ENCODE measurements at regions not wholly inside any gene's neighbourhood (a gene's known extent, or its start where the extent isn't known, plus 50 kb on each side); places are given as distances from the start of the nearest gene placed in this dataset.

DNA sequence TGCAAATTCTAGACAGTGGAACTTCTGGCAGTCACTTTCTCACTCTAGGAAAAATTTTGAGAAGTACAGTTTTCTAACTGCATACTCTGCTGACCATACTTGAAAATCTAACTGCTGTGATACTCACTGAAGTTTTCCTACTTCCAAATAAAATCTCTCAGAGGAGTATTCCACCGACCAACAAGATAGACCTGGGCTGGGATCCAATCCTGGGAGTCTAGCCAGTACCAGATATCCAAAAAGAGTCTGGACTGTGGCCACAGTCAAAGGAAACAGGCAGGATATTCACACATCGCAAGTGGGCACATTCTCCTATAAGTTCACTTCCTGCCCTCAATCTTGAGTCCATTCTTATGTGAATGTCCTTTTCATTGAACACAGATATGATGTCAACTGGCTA is 1138.7 kb upstream of the PCDH7 start:
- no peaks in the 10 kb centered on the region for H3K36me3 ChIP-seq (ENCODE audit: insufficient read depth, low read length)
- POLR2A ChIA-PET = no interaction called here
- H3K79me2 ChIP-seq (ENCODE audit: insufficient read depth, low read depth, low read length) = no peaks in the 10 kb centered on the region
- H2AFZ ChIP-seq (ENCODE audit: low read length) = no peak overlapping the region
- no peak for DNase-seq (ENCODE audit: low spot score)
- H3K9me3 ChIP-seq (ENCODE audit: low read length) = peaks cover 5% of the 10 kb centered on the region; the same call in 1 of the 2 replicates
- TF ChIP-seq, protein P1, sequence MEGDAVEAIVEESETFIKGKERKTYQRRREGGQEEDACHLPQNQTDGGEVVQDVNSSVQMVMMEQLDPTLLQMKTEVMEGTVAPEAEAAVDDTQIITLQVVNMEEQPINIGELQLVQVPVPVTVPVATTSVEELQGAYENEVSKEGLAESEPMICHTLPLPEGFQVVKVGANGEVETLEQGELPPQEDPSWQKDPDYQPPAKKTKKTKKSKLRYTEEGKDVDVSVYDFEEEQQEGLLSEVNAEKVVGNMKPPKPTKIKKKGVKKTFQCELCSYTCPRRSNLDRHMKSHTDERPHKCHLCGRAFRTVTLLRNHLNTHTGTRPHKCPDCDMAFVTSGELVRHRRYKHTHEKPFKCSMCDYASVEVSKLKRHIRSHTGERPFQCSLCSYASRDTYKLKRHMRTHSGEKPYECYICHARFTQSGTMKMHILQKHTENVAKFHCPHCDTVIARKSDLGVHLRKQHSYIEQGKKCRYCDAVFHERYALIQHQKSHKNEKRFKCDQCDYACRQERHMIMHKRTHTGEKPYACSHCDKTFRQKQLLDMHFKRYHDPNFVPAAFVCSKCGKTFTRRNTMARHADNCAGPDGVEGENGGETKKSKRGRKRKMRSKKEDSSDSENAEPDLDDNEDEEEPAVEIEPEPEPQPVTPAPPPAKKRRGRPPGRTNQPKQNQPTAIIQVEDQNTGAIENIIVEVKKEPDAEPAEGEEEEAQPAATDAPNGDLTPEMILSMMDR (conservative IDR thresholded peaks at IDR 0.05; ENCODE audit: low read length) = no peak
- no peak for TF ChIP-seq EZH2phosphoT487 (IDR thresholded peaks at IDR 0.05; ENCODE audit: borderline replicate concordance, low read depth, low read length)
- CTCF ChIA-PET (ENCODE audit: unreplicated experiment) = no interaction called here
- H4K20me1 ChIP-seq (ENCODE audit: insufficient read depth, low read length) = no peaks in the 10 kb centered on the region
- H3K9me2 ChIP-seq (ENCODE audit: insufficient read depth, low read length) = no peaks in the 10 kb centered on the region
- intact Hi-C loops (cut with micrococcal nuclease; ENCODE audit: unreplicated experiment) = no loop called here
- H3K27ac ChIP-seq (ENCODE audit: low read depth, low read length, poor library complexity, severe bottlenecking) = no peak overlapping the region
- no peak overlapping the region for H3K4me3 ChIP-seq (ENCODE audit: low read depth, low read length, poor library complexity, severe bottlenecking)
- BruUV-seq (replicated peaks) = no TSS peak
- no peaks in the 10 kb centered on the region for H3K4me1 ChIP-seq (ENCODE audit: insufficient read depth, low read length, poor library complexity, severe bottlenecking)
- H3K4me2 ChIP-seq (ENCODE audit: low read length) = no peak overlapping the region

DNA sequence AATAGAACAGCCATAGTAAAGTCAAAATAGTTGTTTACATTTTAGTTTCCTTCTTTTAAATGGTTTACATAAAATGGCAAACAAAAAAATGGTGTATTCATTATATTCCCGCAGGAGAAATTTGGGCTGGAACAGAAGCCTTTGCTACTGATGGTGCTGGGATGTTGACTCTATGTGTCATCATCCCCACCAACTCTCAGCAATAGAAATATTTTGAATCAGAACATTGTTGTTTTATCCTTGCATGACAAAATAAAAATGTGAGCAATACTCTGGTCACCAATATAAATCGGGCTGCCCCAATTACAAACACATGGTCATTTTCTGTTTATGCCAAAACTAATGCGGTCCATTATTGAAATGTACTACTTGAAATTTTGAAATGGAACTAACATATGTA is 1131.6 kb upstream of the PCDH7 start:
- TF ChIP-seq, protein P1 (conservative IDR thresholded peaks at IDR 0.05; ENCODE audit: low read length) = no peak
- TF ChIP-seq EZH2phosphoT487 (IDR thresholded peaks at IDR 0.05; ENCODE audit: borderline replicate concordance, low read depth, low read length) = no peak
- H3K4me3 ChIP-seq (ENCODE audit: low read depth, low read length, poor library complexity, severe bottlenecking) = no peak overlapping the region
- H3K27ac ChIP-seq (ENCODE audit: low read depth, low read length, poor library complexity, severe bottlenecking) = no peak overlapping the region
- no peaks in the 10 kb centered on the region for H3K79me2 ChIP-seq (ENCODE audit: insufficient read depth, low read depth, low read length)
- H3K36me3 ChIP-seq (ENCODE audit: insufficient read depth, low read length) = no peaks in the 10 kb centered on the region
- H3K4me1 ChIP-seq (ENCODE audit: insufficient read depth, low read length, poor library complexity, severe bottlenecking) = no peaks in the 10 kb centered on the region
- no peak overlapping the region for H3K4me2 ChIP-seq (ENCODE audit: low read length)
- H3K9me3 ChIP-seq (ENCODE audit: low read length) = peaks cover 5% of the 10 kb centered on the region; the same call in 1 of the 2 replicates
- H2AFZ ChIP-seq (ENCODE audit: low read length) = no peak overlapping the region
- BruUV-seq (replicated peaks) = no TSS peak
- POLR2A ChIA-PET = no interaction called here
- CTCF ChIA-PET (ENCODE audit: unreplicated experiment) = no interaction called here
- DNase-seq (ENCODE audit: low spot score) = no peak
- no peaks in the 10 kb centered on the region for H4K20me1 ChIP-seq (ENCODE audit: insufficient read depth, low read length)
- H3K9me2 ChIP-seq (ENCODE audit: insufficient read depth, low read length) = no peaks in the 10 kb centered on the region
- intact Hi-C loops (cut with micrococcal nuclease; ENCODE audit: unreplicated experiment) = no loop called here

DNA sequence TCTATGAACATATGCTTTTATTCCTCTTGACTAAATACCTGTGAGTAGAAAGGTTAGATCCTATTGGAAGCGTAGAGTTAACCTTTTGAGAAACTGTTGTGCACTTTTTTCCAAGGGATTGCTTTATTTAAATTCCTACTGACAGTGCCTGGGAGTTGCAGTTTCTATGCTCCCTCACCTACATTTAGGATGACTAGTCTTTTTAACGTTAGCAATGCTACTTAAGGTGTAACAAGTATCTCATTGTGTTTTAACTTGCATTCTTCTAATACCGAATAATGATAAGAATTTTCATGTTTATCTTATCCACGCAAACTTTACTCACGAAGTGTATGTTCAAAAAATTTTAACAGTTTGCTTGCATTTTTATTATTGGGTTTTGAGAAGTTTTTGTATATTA is 1123.9 kb upstream of the PCDH7 start:
- Histone ChIP-seq H3K27ac (ENCODE audit: low read depth, low read length, poor library complexity, severe bottlenecking) (no peak overlapping the region), H3K36me3 (ENCODE audit: insufficient read depth, low read length) (no peaks in the 10 kb centered on the region), H2AFZ (ENCODE audit: low read length) (no peak overlapping the region), H4K20me1 (ENCODE audit: insufficient read depth, low read length) (no peaks in the 10 kb centered on the region), H3K9me3 (ENCODE audit: low read length) (no peaks in the 10 kb centered on the region), H3K4me3 (ENCODE audit: low read depth, low read length, poor library complexity, severe bottlenecking) (no peak overlapping the region), H3K9me2 (ENCODE audit: insufficient read depth, low read length) (no peaks in the 10 kb centered on the region), H3K4me2 (ENCODE audit: low read length) (no peak overlapping the region), H3K79me2 (ENCODE audit: insufficient read depth, low read depth, low read length) (no peaks in the 10 kb centered on the region), H3K4me1 (ENCODE audit: insufficient read depth, low read length, poor library complexity, severe bottlenecking) (no peaks in the 10 kb centered on the region)
- TF ChIP-seq, protein P1 (conservative IDR thresholded peaks at IDR 0.05; ENCODE audit: low read length) = no peak
- no peak for TF ChIP-seq EZH2phosphoT487 (IDR thresholded peaks at IDR 0.05; ENCODE audit: borderline replicate concordance, low read depth, low read length)
- no TSS peak for BruUV-seq (replicated peaks)
- intact Hi-C loops (cut with micrococcal nuclease; ENCODE audit: unreplicated experiment) = no loop called here
- no peak for DNase-seq (ENCODE audit: low spot score)
- POLR2A ChIA-PET = no interaction called here
- CTCF ChIA-PET (ENCODE audit: unreplicated experiment) = no interaction called here
